Large intestine (tissue), 3 donors: ENCODE measurements at regions not wholly inside any gene's neighbourhood (a gene's known extent, or its start where the extent isn't known, plus 50 kb on each side); places are given as distances from the start of the nearest gene placed in this dataset.

Source experiments
- DNase-seq, 2 donors: peaks; one replicate each; pipeline versions ENCODE4 v3.0.0 to v3.0.0-alpha.2; 2013
- H3K27ac ChIP-seq: one replicate; pipeline ENCODE4 v1.5.1; 2013; ENCODE audit warnings: low read length
- H3K27me3 ChIP-seq: 2 replicates; pipeline ENCODE4 v1.6.1; 2013; ENCODE audit warnings: low read length; ENCODE audit not compliant: control insufficient read depth, insufficient read depth
- H3K36me3 ChIP-seq: 2 replicates; pipeline ENCODE4 v1.6.1; 2013; ENCODE audit warnings: low read length; ENCODE audit not compliant: control insufficient read depth, insufficient read depth
- H3K4me1 ChIP-seq: one replicate; pipeline ENCODE4 v1.6.1; 2013; ENCODE audit warnings: low read length; ENCODE audit not compliant: control insufficient read depth, insufficient read depth
- H3K4me3 ChIP-seq: one replicate; pipeline ENCODE4 v1.5.1; 2013; ENCODE audit warnings: low read length
- H3K9me3 ChIP-seq: one replicate; pipeline ENCODE4 v1.6.1; 2013; ENCODE audit warnings: mild to moderate bottlenecking, low read depth, low read length, moderate library complexity; ENCODE audit not compliant: control insufficient read depth
- WGBS: methylation state at CpG from one replicate; pipeline ENCODE4 v1.1.5; 2013; ENCODE audit warnings: low lambda C conversion rate; ENCODE audit not compliant: insufficient coverage; 5-methylcytosine and 5-hydroxymethylcytosine counted together

DNA sequence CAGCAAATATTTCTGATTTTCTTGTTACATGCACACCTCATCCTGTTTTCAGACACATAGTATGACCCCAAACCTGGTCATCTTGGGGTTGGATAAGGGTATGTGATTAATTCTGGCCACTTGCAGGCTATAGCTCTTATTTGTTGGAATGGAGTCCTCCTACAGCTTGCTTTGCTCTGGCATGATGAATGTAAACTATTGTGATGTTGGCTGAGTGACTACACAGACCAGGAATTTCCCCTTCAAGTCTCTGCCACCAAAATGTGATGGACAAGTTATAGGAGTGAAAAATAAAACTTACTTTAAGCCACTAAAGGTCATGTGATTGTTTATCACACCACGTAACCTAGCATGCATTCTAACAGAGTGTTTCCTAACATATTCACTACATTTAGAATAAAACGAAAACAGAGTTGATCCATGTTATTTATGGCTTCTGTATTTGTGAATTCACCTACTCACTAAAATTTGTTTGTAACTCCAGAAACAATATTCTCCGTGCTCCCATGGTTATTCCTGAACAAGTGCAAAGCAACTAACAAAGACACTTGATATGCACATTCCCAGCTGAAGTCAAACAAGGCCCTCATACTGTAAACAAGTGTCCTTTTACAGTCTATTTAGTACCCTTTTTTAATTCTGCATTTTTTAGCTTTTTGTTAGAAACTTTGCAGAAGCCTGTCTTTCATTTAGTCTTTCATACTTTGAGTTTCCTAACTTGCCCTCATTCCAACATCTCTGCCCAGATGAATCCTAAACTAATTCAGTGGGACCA is 599.2 kb upstream of the PCDH15 start:
- H3K36me3 ChIP-seq, result no peaks in the 10 kb centered on the region
- H3K27me3 ChIP-seq, result no peaks in the 10 kb centered on the region
- H3K4me3 ChIP-seq, result no peak overlapping the region
- no peaks in the 10 kb centered on the region for H3K9me3 ChIP-seq
- no peaks in the 10 kb centered on the region for H3K4me1 ChIP-seq
- WGBS, result 63% methylated on average over 2 of the region's 3 CpGs
- no peak overlapping the region for H3K27ac ChIP-seq
- DNase-seq, result no peak

DNA sequence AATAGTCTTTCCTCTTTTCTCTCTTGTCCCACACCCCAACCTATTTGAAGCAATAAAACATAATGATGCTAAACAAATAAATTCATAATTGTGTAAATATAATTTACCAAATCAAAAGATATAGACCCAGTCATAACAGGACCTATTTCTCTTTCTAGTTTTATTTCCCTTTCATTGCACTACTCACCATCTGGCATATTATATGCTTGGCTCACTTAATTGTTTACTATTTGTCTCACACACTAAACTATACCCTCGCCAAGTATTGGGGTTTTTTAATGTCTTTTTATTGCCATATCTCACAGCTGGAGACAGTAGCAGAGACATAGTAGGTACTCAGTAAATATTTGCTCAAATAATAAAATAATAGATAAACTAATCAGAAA is 597.5 kb upstream of the PCDH15 start:
- no peaks in the 10 kb centered on the region for H3K36me3 ChIP-seq
- WGBS, result no CpG with 5 or more reads among the region's 1 CpG
- DNase-seq, result no peak
- H3K27me3 ChIP-seq, result no peaks in the 10 kb centered on the region
- no peak overlapping the region for H3K27ac ChIP-seq
- H3K4me1 ChIP-seq, result no peaks in the 10 kb centered on the region
- H3K9me3 ChIP-seq, result no peaks in the 10 kb centered on the region
- no peak overlapping the region for H3K4me3 ChIP-seq

DNA sequence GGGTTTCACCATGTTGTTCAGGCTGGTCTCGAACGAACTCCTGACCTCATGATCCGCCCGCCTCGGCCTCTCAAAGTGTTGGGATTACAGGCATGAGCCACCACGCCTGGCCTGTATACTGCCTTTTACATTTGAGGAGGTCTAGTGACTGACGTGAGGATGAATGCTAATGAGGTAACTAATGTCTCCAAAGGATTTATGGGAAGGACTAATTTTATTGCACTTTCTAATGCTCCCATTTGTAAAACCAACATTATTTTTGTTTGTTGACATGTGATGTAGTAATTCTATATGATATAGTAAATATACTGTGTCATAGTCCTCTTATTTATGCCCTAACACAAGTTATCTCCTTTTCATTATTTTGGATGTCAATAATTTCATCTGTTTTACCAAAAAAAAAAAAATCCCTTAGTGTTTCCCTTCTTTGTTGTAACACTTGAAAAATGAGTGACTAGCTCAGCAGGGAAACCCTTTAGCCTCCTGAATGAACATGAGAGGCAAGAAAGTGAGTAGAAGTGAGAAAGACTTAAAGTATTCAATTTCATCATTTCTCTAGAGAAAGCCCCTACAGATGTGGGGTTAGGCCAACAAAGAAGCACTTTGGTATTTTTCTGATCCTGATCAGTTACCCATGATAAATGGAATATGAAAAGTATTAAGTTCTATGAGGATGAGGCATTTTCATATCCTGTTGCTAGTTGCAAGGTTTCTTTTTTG is 596.9 kb upstream of the PCDH15 start:
- H3K9me3 ChIP-seq, result no peaks in the 10 kb centered on the region
- H3K4me1 ChIP-seq, result no peaks in the 10 kb centered on the region
- H3K36me3 ChIP-seq, result no peaks in the 10 kb centered on the region
- no peak for DNase-seq
- WGBS, result no CpG with 5 or more reads among the region's 7 CpGs
- no peaks in the 10 kb centered on the region for H3K27me3 ChIP-seq
- no peak overlapping the region for H3K4me3 ChIP-seq
- no peak overlapping the region for H3K27ac ChIP-seq

DNA sequence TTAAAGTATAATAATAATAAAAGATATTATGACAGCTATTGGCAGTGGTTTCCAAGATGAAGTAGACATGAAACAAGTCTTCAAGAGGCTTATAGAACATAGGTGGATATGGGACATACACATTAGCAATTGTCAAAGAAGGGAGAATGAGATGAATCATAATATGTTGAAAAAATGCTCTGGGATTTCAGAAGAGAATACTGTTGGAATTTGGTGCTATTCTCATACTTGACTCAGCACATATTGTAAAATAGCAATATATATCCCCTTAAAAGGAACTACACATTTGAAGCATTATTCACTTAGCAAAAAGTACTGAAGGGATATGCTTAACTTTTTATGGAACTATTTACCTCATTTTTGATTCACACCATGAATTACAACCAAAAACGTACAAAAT is 577.2 kb upstream of the PCDH15 start:
- no peak for DNase-seq
- H3K27me3 ChIP-seq, result no peaks in the 10 kb centered on the region
- 71% methylated on average over 1 of the region's 1 CpG for WGBS
- H3K9me3 ChIP-seq, result no peaks in the 10 kb centered on the region
- H3K27ac ChIP-seq, result no peak overlapping the region
- H3K4me3 ChIP-seq, result no peak overlapping the region
- no peaks in the 10 kb centered on the region for H3K36me3 ChIP-seq
- no peaks in the 10 kb centered on the region for H3K4me1 ChIP-seq

DNA sequence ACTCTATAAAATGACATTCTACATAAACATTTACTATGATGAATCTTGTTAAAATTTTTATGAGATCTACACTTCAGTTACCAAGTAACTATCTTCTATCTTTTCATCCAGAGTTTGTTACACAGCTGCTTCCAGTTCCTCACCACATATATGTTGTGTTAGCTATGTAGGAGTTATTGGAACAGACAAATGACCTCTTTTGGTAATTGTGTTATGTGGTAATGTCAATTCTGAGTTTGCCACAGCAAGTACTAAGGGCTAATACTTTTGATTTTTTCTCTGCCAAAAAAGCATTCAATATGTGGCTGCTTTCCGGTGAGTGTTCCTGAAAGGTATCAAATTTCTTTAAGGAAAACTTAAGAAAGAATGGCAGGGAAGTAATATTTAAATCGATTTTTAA is 573.9 kb upstream of the PCDH15 start:
- H3K27ac ChIP-seq, result no peak overlapping the region
- WGBS, result 44% methylated on average over 1 of the region's 2 CpGs
- no peaks in the 10 kb centered on the region for H3K4me1 ChIP-seq
- H3K9me3 ChIP-seq, result no peaks in the 10 kb centered on the region
- H3K36me3 ChIP-seq, result no peaks in the 10 kb centered on the region
- no peak overlapping the region for H3K4me3 ChIP-seq
- DNase-seq, result no peak
- H3K27me3 ChIP-seq, result no peaks in the 10 kb centered on the region

DNA sequence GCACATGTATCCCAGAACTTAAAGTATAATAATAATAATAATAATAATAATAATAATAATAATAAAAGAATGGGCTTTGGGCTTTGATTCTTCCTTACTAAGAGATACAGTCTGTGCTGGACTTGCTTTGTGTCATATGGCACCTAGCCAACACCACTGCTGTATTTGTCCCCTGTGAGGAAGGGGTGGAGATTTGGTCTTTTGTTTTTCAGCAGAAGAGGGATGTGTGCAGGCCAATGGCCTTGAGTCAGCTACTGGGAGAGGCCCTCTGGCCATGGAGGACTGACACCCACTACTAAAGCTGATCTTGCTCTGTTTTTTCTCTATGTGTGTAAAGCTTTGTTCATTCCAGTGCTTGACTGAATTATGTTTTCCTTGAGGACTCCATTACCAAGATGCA is 573.0 kb upstream of the PCDH15 start:
- H3K36me3 ChIP-seq, result no peaks in the 10 kb centered on the region
- no peaks in the 10 kb centered on the region for H3K9me3 ChIP-seq
- no peak overlapping the region for H3K4me3 ChIP-seq
- H3K27ac ChIP-seq, result no peak overlapping the region
- H3K27me3 ChIP-seq, result no peaks in the 10 kb centered on the region
- no peaks in the 10 kb centered on the region for H3K4me1 ChIP-seq
- DNase-seq, result peak in 1 of 2 donors; percentile 1

DNA sequence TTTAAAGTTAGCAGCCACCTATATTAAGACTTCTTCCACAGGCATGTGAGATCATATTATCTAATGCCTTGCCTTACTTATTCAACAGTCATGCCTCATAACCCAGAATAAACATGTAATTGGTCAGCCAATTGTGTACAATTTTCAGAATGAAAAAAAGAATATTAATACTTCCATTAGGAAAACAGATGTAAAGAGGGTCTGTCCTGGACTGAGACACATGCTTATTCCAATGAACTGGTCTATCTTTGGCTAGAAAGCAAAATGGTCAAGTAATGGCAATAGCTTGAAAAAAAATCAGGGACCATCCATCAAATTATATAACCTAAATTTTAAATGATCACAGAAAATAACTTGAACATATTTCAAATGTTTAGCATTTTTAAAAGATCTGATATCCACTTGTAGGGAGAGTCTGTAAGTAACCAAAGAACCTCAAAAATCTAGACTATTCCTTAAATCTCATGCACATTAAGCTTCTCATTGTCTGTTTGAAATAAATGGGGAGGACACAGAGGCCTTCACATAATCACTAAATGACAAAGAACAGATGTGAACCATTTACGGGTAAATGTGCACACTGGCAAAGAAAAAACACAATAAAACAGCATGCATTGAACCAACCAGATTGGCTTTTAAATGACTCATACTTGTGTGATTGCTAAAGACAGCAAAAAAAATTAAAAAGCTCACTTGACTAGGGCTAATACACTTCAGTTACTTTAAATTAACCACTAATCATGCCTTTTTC is 568.8 kb upstream of the PCDH15 start:
- Histone ChIP-seq H3K9me3 (no peaks in the 10 kb centered on the region), H3K27ac (no peak overlapping the region), H3K4me1 (no peaks in the 10 kb centered on the region), H3K27me3 (no peaks in the 10 kb centered on the region), H3K4me3 (no peak overlapping the region), H3K36me3 (no peaks in the 10 kb centered on the region)
- no peak for DNase-seq
- no CpG with 5 or more reads among the region's 1 CpG for WGBS

DNA sequence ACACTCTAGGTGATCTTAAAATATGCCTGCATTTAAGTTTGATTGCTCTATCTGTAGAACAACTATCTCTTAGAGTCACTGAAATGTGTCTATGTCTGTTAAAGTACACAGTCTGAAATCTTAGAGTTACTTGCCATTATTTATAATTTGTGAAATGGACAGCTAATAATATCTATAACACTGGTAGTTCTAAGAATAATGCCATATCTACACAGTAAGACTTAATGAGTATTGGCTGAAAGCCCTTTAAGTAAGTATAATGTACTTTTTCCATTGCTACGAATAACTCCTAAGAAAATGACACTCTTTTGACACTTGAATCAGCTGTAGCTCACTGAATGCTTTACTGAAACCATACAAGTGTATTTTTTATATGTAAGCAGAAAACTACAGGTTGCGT is 567.4 kb upstream of the PCDH15 start:
- Histone ChIP-seq H3K4me3 (no peak overlapping the region), H3K4me1 (no peaks in the 10 kb centered on the region), H3K36me3 (no peaks in the 10 kb centered on the region), H3K27ac (no peak overlapping the region), H3K27me3 (no peaks in the 10 kb centered on the region), H3K9me3 (no peaks in the 10 kb centered on the region)
- DNase-seq, result no peak
- 86% methylated on average over 1 of the region's 2 CpGs for WGBS

DNA sequence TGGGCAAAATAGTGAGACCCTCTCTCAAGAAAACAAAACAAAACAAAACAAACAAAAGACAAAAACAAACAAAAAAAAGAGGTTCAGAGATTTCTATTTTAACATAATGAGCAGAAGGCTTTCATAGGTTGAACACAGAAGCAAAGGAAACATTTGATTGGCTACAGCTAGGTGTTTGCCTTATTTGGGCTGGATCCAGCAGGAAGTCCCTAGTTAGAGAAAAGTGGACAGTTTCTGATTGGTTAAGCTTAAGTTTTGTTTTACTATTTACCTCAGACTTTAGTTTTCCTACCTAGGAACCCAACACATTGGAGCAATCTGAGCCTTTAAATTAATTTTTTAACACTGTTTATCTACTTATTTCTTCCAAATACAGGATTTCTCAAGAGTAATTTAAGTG is 566.5 kb upstream of the PCDH15 start:
- Histone ChIP-seq H3K36me3 (no peaks in the 10 kb centered on the region), H3K4me3 (no peak overlapping the region), H3K27ac (no peak overlapping the region), H3K4me1 (no peaks in the 10 kb centered on the region), H3K9me3 (no peaks in the 10 kb centered on the region), H3K27me3 (no peaks in the 10 kb centered on the region)
- DNase-seq, result no peak

DNA sequence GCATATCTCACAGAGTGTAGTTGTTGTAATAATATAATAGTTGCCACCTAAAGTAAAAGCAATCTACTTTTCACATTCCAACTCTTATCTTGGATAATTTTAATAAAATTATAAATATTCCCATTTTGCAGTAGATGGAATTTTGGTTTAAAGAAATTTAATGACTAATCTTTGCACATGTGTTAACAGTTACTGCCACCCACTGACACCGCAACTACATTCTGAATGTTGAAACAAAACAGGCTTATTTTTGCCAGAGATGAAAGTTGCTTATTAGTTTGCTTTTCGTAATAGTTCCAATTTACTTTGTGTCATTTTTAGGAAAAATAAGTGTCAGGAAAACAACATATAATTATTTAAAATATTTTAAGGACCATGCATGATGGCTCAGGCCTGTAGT is 557.5 kb upstream of the PCDH15 start:
- 93% methylated on average over 2 of the region's 2 CpGs for WGBS
- Histone ChIP-seq H3K4me1 (no peaks in the 10 kb centered on the region), H3K4me3 (no peak overlapping the region), H3K36me3 (no peaks in the 10 kb centered on the region), H3K27me3 (no peaks in the 10 kb centered on the region), H3K27ac (no peak overlapping the region), H3K9me3 (no peaks in the 10 kb centered on the region)
- DNase-seq, result no peak
